Inflammatory macrophage treated with lipopolysaccharide for 4 hours (primary cell): ENCODE measurements at regions not wholly inside any gene's neighbourhood (a gene's known extent, or its start where the extent isn't known, plus 50 kb on each side); places are given as distances from the start of the nearest gene placed in this dataset.

Experiments
- DNase-seq: peaks from one replicate; pipeline ENCODE4 v3.0.0-alpha.2; 2020

- DNase-seq: no peak
These were observed 53.0 kb downstream of the HELT start for GRCh38 chr4:185071236-185071811.

GRCh38 chr4:185079271-185079905 is 61.1 kb downstream of the HELT start:
- no peak for DNase-seq

- DNase-seq: no peak
These were observed 62.3 kb downstream of the HELT start for GRCh38 chr4:185080545-185080944.

GRCh38 chr4:185082561-185082960 is 60.5 kb upstream of the SLC25A4 start:
- peak; percentile 47 for DNase-seq

GRCh38 chr4:185086053-185086452 is 57.0 kb upstream of the SLC25A4 start:
- no peak for DNase-seq

GRCh38 chr4:185088899-185089298 is 54.2 kb upstream of the SLC25A4 start:
- DNase-seq: no peak

GRCh38 chr4:185090592-185090991 is 52.5 kb upstream of the SLC25A4 start:
- DNase-seq: no peak

- peak; percentile 14 for DNase-seq
These were observed 50.4 kb upstream of the SLC25A4 start for GRCh38 chr4:185092535-185093197.
